Thyroid gland (tissue), 4 donors: ENCODE measurements at regions not wholly inside any gene's neighbourhood (a gene's known extent, or its start where the extent isn't known, plus 50 kb on each side); places are given as distances from the start of the nearest gene placed in this dataset.

Experiments
- POLR2A ChIP-seq, 2 donors: fragments of 450-650 bp; IDR thresholded peaks; one replicate each; pipeline ENCODE4 v1.6.1; 2017; ENCODE audit warnings: antibody characterized with exemption in 2 of 2, mild to moderate bottlenecking in 2 of 2, moderate library complexity in 1 of 2
- TF ChIP-seq, protein P1 (sequence below), 6 experiments: fragments of 200-600 bp in 3 of 6; fragments of 450-650 bp in 3 of 6; sonication (generic) in 3 of 6; IDR thresholded peaks; one replicate each; pipeline ENCODE4 v1.5.1; 2016 to 2019; ENCODE audit warnings: antibody characterized with exemption in 6 of 6, mild to moderate bottlenecking in 2 of 6, inconsistent platforms in 1 of 6, moderate library complexity in 1 of 6

DNA sequence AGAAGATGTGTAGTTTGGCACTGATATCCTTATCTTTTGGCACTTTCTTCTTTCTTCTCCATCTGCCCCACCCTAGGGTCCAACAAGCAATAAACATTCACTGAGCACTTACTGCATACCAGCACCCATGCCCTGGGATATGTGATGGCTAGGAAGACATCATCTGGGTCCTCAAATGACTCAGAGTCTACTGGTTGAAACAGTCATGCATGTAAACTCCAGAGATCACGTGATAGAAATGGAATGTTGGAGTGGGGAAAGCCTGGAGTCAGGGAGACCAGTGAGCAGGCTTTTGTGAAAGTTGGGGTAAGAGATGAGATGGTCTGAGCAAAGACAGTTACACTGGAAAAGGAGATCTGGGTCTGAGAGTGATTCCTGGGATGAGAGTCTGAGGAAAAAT lies 724.9 kb upstream of the TENM4 start:
- no peak for TF ChIP-seq POLR2A (IDR thresholded peaks at IDR 0.05)
- TF ChIP-seq, protein P1, sequence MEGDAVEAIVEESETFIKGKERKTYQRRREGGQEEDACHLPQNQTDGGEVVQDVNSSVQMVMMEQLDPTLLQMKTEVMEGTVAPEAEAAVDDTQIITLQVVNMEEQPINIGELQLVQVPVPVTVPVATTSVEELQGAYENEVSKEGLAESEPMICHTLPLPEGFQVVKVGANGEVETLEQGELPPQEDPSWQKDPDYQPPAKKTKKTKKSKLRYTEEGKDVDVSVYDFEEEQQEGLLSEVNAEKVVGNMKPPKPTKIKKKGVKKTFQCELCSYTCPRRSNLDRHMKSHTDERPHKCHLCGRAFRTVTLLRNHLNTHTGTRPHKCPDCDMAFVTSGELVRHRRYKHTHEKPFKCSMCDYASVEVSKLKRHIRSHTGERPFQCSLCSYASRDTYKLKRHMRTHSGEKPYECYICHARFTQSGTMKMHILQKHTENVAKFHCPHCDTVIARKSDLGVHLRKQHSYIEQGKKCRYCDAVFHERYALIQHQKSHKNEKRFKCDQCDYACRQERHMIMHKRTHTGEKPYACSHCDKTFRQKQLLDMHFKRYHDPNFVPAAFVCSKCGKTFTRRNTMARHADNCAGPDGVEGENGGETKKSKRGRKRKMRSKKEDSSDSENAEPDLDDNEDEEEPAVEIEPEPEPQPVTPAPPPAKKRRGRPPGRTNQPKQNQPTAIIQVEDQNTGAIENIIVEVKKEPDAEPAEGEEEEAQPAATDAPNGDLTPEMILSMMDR (IDR thresholded peaks at IDR 0.05) = no peak
